MG63 (cell line): ENCODE measurements at regions not wholly inside any gene's neighbourhood (a gene's known extent, or its start where the extent isn't known, plus 50 kb on each side); places are given as distances from the start of the nearest gene placed in this dataset.

Experiments
- DNase-seq: peaks from one replicate; pipeline ENCODE4 v3.0.0-alpha.2; 2020
- H3K27me3 ChIP-seq: fragments of 250-450 bp; sonication (Bioruptor Pico); 2 replicates; pipeline ENCODE4 v1.5.1; 2020; ENCODE audit warnings: mild to moderate bottlenecking, moderate library complexity
- H3K36me3 ChIP-seq: fragments of 250-450 bp; sonication (Bioruptor Pico); 2 replicates; pipeline ENCODE4 v1.5.1; 2020; ENCODE audit warnings: mild to moderate bottlenecking, moderate library complexity
- H3K4me3 ChIP-seq: fragments of 250-450 bp; sonication (Bioruptor Pico); 2 replicates; pipeline ENCODE4 v1.5.1; 2020; ENCODE audit warnings: mild to moderate bottlenecking, moderate library complexity
- H3K9me3 ChIP-seq: fragments of 250-450 bp; sonication (Bioruptor Pico); 2 replicates; pipeline ENCODE4 v1.5.1; 2020; ENCODE audit warnings: mild to moderate bottlenecking, moderate library complexity

GRCh38 chr1:2904191-2904590 is 102.7 kb upstream of the TTC34 start:
- no peaks in the 10 kb centered on the region for H3K9me3 ChIP-seq
- no peaks in the 10 kb centered on the region for H3K36me3 ChIP-seq
- no peak for DNase-seq
- no peak overlapping the region for H3K4me3 ChIP-seq
- H3K27me3 ChIP-seq = peaks cover 13% of the 10 kb centered on the region

- Histone ChIP-seq H3K36me3 (no peaks in the 10 kb centered on the region), H3K4me3 (no peak overlapping the region), H3K27me3 (peaks cover 13% of the 10 kb centered on the region), H3K9me3 (no peaks in the 10 kb centered on the region)
- no peak for DNase-seq
Measured at GRCh38 chr1:2905356-2905755, 103.9 kb upstream of the TTC34 start.

GRCh38 chr1:2906085-2906484 is 104.6 kb upstream of the TTC34 start:
- no peak for DNase-seq
- no peak overlapping the region for H3K4me3 ChIP-seq
- no peaks in the 10 kb centered on the region for H3K9me3 ChIP-seq
- H3K27me3 ChIP-seq = peaks cover 13% of the 10 kb centered on the region
- no peaks in the 10 kb centered on the region for H3K36me3 ChIP-seq

GRCh38 chr1:2906620-2907019 is 105.1 kb upstream of the TTC34 start:
- peaks cover 13% of the 10 kb centered on the region for H3K27me3 ChIP-seq
- no peak overlapping the region for H3K4me3 ChIP-seq
- no peak for DNase-seq
- H3K36me3 ChIP-seq = no peaks in the 10 kb centered on the region
- no peaks in the 10 kb centered on the region for H3K9me3 ChIP-seq

- Histone ChIP-seq H3K27me3 (peaks cover 13% of the 10 kb centered on the region), H3K4me3 (no peak overlapping the region), H3K9me3 (no peaks in the 10 kb centered on the region), H3K36me3 (no peaks in the 10 kb centered on the region)
- DNase-seq = no peak
Measured at GRCh38 chr1:2907051-2907450, 105.6 kb upstream of the TTC34 start.

- no peaks in the 10 kb centered on the region for H3K36me3 ChIP-seq
- no peak overlapping the region for H3K4me3 ChIP-seq
- no peaks in the 10 kb centered on the region for H3K9me3 ChIP-seq
- DNase-seq = no peak
- H3K27me3 ChIP-seq = peaks cover 13% of the 10 kb centered on the region
Measured at GRCh38 chr1:2908081-2908480, 106.6 kb upstream of the TTC34 start.

GRCh38 chr1:2908561-2908960 is 107.1 kb upstream of the TTC34 start:
- H3K36me3 ChIP-seq = no peaks in the 10 kb centered on the region
- no peaks in the 10 kb centered on the region for H3K9me3 ChIP-seq
- peaks cover 13% of the 10 kb centered on the region for H3K27me3 ChIP-seq
- H3K4me3 ChIP-seq = no peak overlapping the region
- DNase-seq = no peak

GRCh38 chr1:2909797-2910196 is 108.3 kb upstream of the TTC34 start:
- no peaks in the 10 kb centered on the region for H3K36me3 ChIP-seq
- DNase-seq = no peak
- no peaks in the 10 kb centered on the region for H3K9me3 ChIP-seq
- no peak overlapping the region for H3K4me3 ChIP-seq
- peaks cover 13% of the 10 kb centered on the region for H3K27me3 ChIP-seq

GRCh38 chr1:2910211-2910610 is 108.7 kb upstream of the TTC34 start:
- DNase-seq = no peak
- H3K36me3 ChIP-seq = no peaks in the 10 kb centered on the region
- H3K9me3 ChIP-seq = no peaks in the 10 kb centered on the region
- H3K27me3 ChIP-seq = peaks cover 13% of the 10 kb centered on the region
- H3K4me3 ChIP-seq = no peak overlapping the region

- DNase-seq = no peak
- no peak overlapping the region for H3K4me3 ChIP-seq
- H3K36me3 ChIP-seq = no peaks in the 10 kb centered on the region
- H3K9me3 ChIP-seq = no peaks in the 10 kb centered on the region
- H3K27me3 ChIP-seq = peaks cover 1% of the 10 kb centered on the region; the same call in 1 of the 2 replicates
Measured at GRCh38 chr1:2911421-2912178, 109.7 kb upstream of the ACTRT2 start.

GRCh38 chr1:2912424-2913061 is 108.7 kb upstream of the ACTRT2 start:
- H3K9me3 ChIP-seq = no peaks in the 10 kb centered on the region
- DNase-seq = no peak
- H3K36me3 ChIP-seq = no peaks in the 10 kb centered on the region
- H3K27me3 ChIP-seq = no peaks in the 10 kb centered on the region
- H3K4me3 ChIP-seq = no peak overlapping the region

GRCh38 chr1:2913091-2913490 is 108.2 kb upstream of the ACTRT2 start:
- no peaks in the 10 kb centered on the region for H3K36me3 ChIP-seq
- no peak overlapping the region for H3K4me3 ChIP-seq
- H3K27me3 ChIP-seq = no peaks in the 10 kb centered on the region
- no peak for DNase-seq
- no peaks in the 10 kb centered on the region for H3K9me3 ChIP-seq

- Histone ChIP-seq H3K27me3 (no peaks in the 10 kb centered on the region), H3K36me3 (no peaks in the 10 kb centered on the region), H3K9me3 (no peaks in the 10 kb centered on the region), H3K4me3 (no peak overlapping the region)
- no peak for DNase-seq
Measured at GRCh38 chr1:2914702-2915101, 106.6 kb upstream of the ACTRT2 start.

GRCh38 chr1:2916153-2916552 is 105.1 kb upstream of the ACTRT2 start:
- DNase-seq = no peak
- no peaks in the 10 kb centered on the region for H3K27me3 ChIP-seq
- no peaks in the 10 kb centered on the region for H3K9me3 ChIP-seq
- no peak overlapping the region for H3K4me3 ChIP-seq
- H3K36me3 ChIP-seq = no peaks in the 10 kb centered on the region

GRCh38 chr1:2916706-2917105 is 104.6 kb upstream of the ACTRT2 start:
- no peaks in the 10 kb centered on the region for H3K9me3 ChIP-seq
- no peak for DNase-seq

GRCh38 chr1:2917284-2917683 is 104.0 kb upstream of the ACTRT2 start:
- no peaks in the 10 kb centered on the region for H3K36me3 ChIP-seq
- H3K9me3 ChIP-seq = no peaks in the 10 kb centered on the region
- no peak for DNase-seq
- no peak overlapping the region for H3K4me3 ChIP-seq
- peaks cover under 1% of the 10 kb centered on the region; the same call in 1 of the 2 replicates for H3K27me3 ChIP-seq

More at GRCh38 chr1:2916706-2917105, 104.6 kb upstream of the ACTRT2 start:
- H3K4me3 ChIP-seq = no peak overlapping the region
- no peaks in the 10 kb centered on the region for H3K27me3 ChIP-seq
- H3K36me3 ChIP-seq = no peaks in the 10 kb centered on the region

GRCh38 chr1:2918441-2918840 is 102.8 kb upstream of the ACTRT2 start:
- Histone ChIP-seq H3K9me3 (no peaks in the 10 kb centered on the region), H3K27me3 (peaks cover 3% of the 10 kb centered on the region; the same call in 1 of the 2 replicates), H3K36me3 (no peaks in the 10 kb centered on the region), H3K4me3 (no peak overlapping the region)
- DNase-seq = no peak

GRCh38 chr1:2919841-2920240 is 101.4 kb upstream of the ACTRT2 start:
- H3K9me3 ChIP-seq = no peaks in the 10 kb centered on the region

More at GRCh38 chr1:2919841-2920240, 101.4 kb upstream of the ACTRT2 start:
- Histone ChIP-seq H3K36me3 (no peaks in the 10 kb centered on the region), H3K4me3 (no peak overlapping the region), H3K27me3 (peaks cover 3% of the 10 kb centered on the region; the same call in 1 of the 2 replicates)
- no peak for DNase-seq
